Bronchial epithelial cell (primary cell): ENCODE measurements at regions not wholly inside any gene's neighbourhood (a gene's known extent, or its start where the extent isn't known, plus 50 kb on each side); places are given as distances from the start of the nearest gene placed in this dataset.

Source experiments
- DNase-seq: peaks from one replicate; pipeline ENCODE4 v3.0.0-alpha.2; 2010; ENCODE audit warnings: low read depth
- FAIRE-seq: peaks from 2 replicates; lab custom pipeline; 2011; peaks lifted over from hg19 to GRCh38; lab: Jason Lieb, UNC
- H3K27me3 ChIP-seq: 2 replicates; pipeline ENCODE4 v1.5.1; 2011; ENCODE audit warnings: low read length; ENCODE audit not compliant: control insufficient read depth, insufficient read depth
- H3K36me3 ChIP-seq: 2 replicates; pipeline ENCODE4 v1.5.1; 2011; ENCODE audit warnings: low read length; ENCODE audit not compliant: control insufficient read depth, insufficient read depth
- H3K4me3 ChIP-seq: 2 replicates; pipeline ENCODE4 v1.5.1; 2011; ENCODE audit warnings: mild to moderate bottlenecking, low read depth, low read length, control low read depth
- TF ChIP-seq, protein P1 (sequence below): IDR thresholded peaks from 2 replicates; pipeline ENCODE4 v1.5.1; 2011; ENCODE audit warnings: mild to moderate bottlenecking, moderate library complexity, low read length, control low read depth, inconsistent platforms; ENCODE audit not compliant: insufficient read depth, severe bottlenecking

DNA sequence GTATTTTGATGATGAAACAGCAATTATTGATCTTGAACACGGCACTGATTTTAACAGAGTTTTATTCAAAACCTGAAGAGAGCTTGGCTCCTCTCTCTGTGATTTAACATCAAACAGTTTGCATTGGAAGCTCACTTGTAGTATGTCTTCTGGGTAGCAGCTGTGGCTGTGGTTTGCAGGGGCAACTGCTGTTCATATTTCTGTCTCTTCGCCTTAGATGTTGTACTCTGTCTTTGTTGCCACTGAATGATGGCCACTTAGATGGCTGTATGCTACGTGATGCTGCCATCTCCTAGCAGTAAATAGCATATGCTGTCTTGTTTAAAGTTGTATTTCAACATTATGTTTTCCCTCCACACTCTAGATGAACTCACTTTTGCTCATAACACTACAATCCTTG, 1743.0 kb upstream of the TENM3 start:
- Histone ChIP-seq H3K36me3 (no peaks in the 10 kb centered on the region), H3K4me3 (no peak overlapping the region), H3K27me3 (no peaks in the 10 kb centered on the region)
- TF ChIP-seq, protein P1, sequence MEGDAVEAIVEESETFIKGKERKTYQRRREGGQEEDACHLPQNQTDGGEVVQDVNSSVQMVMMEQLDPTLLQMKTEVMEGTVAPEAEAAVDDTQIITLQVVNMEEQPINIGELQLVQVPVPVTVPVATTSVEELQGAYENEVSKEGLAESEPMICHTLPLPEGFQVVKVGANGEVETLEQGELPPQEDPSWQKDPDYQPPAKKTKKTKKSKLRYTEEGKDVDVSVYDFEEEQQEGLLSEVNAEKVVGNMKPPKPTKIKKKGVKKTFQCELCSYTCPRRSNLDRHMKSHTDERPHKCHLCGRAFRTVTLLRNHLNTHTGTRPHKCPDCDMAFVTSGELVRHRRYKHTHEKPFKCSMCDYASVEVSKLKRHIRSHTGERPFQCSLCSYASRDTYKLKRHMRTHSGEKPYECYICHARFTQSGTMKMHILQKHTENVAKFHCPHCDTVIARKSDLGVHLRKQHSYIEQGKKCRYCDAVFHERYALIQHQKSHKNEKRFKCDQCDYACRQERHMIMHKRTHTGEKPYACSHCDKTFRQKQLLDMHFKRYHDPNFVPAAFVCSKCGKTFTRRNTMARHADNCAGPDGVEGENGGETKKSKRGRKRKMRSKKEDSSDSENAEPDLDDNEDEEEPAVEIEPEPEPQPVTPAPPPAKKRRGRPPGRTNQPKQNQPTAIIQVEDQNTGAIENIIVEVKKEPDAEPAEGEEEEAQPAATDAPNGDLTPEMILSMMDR, result no peak
- no peak for FAIRE-seq
- no peak for DNase-seq

DNA sequence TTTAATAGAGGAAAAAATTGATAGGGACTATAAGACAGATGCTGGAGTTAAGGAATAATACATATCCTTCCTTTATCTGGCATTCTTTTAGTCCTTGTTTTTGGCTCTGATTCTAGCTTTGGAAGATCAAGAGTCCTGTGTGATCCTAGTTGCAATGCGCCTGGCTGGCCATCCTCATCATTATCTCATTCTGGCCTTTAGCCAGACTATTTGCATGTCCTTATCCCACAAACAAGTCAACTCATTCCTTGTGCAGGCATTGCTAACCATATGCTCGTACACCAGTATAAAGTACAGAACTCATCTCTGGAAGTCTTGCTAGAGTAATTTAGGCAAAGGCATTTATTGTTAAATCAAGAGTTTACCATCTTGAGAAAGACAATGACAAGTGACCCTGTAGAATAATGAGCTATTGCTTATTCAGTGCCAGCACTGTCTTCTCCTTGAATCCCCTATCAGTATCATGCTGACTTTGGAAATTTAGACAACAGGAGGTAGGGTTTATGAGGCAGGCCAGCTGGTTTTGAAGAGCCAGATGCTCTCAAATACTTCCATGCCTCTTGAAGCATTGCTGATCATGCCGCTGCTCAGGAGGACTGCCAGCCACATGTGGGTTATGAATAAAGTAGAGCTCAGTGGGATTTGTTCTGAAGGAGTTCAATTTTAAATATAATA, 1730.3 kb upstream of the TENM3 start:
- Histone ChIP-seq H3K27me3 (no peaks in the 10 kb centered on the region), H3K4me3 (no peak overlapping the region), H3K36me3 (no peaks in the 10 kb centered on the region)
- no peak for DNase-seq
- no peak for FAIRE-seq
- TF ChIP-seq, protein P1, result no peak

DNA sequence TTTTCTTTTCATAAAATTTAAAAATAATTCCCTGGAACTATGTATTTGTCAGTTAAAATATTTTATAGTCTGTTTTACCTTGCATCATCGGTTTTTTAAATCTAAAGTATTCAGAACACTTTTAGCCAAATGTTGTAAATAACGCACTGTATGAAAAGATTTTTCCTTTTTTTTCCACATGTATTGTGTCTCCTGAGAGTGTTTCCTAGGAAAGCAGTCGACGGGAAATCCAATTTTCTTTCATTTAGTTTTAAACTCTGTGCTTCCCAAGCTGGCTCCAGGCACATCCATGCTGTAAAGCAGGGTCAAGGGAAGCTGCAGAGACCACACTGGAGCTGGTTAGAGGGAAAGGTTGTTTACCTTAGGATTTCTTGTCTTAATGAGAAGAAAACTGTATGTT, 1724.3 kb upstream of the TENM3 start:
- DNase-seq, result no peak
- FAIRE-seq, result no peak
- Histone ChIP-seq H3K27me3 (no peaks in the 10 kb centered on the region), H3K36me3 (no peaks in the 10 kb centered on the region), H3K4me3 (no peak overlapping the region)
- TF ChIP-seq, protein P1, result no peak

DNA sequence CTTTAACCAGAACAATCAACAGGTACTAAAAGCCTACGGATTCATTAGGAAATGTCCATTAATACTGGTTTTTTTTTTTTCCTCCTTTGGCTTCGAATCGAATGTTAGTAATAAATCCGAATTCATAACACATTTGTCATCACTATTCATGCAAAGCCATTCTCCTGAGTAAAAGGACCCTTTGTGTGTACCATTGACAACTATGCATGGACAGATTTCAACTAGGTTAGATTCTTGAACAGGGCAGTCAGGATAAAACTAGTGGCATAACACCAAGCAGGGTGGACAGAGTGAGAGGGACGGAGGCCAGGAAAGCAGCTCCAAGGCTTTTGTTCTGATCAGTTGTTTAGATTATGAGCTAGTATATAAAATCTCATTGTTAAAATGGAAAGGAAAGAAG, 1722.0 kb upstream of the TENM3 start:
- no peak for DNase-seq
- H3K27me3 ChIP-seq, result no peaks in the 10 kb centered on the region
- no peaks in the 10 kb centered on the region for H3K36me3 ChIP-seq
- TF ChIP-seq, protein P1, result no peak
- FAIRE-seq, result no peak
- no peak overlapping the region for H3K4me3 ChIP-seq

DNA sequence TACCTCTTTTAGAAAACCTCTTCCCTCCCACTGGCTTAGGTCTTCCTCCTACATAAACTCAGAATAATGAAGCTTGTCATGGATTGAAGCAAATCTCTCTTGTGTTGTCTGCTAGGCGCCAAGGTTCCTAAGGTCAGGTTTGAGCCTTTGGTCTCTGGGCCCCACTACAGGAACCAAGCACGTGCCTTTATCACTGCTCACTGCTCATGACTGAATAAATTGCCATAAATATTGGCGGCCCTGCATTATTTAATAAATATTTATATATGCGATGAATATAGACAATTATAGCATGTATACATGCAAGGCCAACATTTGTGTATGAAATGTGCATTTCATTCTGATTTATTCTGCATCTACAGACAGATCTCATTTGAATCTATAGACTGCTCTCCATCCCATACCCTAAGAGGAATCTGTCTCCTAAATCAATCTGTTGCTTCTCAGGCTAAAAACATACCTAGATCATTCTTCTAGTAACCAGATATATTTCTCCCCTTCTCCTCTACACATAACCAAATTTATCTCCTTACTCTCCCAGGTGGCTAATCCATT, 1717.6 kb upstream of the TENM3 start:
- FAIRE-seq (no peak), DNase-seq (no peak)
- H3K36me3 ChIP-seq, result no peaks in the 10 kb centered on the region
- no peak overlapping the region for H3K4me3 ChIP-seq
- TF ChIP-seq, protein P1, result no peak
- no peaks in the 10 kb centered on the region for H3K27me3 ChIP-seq

DNA sequence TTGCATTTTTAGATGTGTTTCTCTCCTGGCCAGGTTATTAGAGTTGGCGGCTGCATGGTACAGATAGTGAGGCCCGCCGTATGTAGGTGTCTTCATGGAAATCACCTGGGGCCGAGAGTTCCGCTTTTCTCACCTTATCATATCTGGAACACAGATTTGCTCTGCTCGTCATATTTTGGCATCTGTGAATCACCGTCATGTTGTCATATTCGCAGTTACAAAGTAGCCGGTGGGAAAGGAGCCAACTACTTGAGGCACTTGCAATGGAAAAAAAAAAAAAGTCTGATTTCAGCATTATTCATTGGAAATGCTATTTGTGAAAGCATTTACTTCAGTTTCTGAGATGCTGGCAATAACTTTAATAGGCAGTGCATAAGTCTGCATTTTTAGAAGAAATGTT, 1715.2 kb upstream of the TENM3 start:
- no peak for FAIRE-seq
- no peaks in the 10 kb centered on the region for H3K36me3 ChIP-seq
- TF ChIP-seq, protein P1, result no peak
- no peak for DNase-seq
- no peaks in the 10 kb centered on the region for H3K27me3 ChIP-seq
- H3K4me3 ChIP-seq, result no peak overlapping the region
